Muscle of back (tissue), 3 donors: ENCODE measurements at regions not wholly inside any gene's neighbourhood (a gene's known extent, or its start where the extent isn't known, plus 50 kb on each side); places are given as distances from the start of the nearest gene placed in this dataset.

Experiments
- DNase-seq, 3 donors: peaks; one replicate each; pipeline versions ENCODE4 v3.0.0 to v3.0.0-alpha.2; 2013

- no peak for DNase-seq
Observed at GRCh38 chr18:59961070-59961469, 61.3 kb downstream of the PMAIP1 start.

GRCh38 chr18:59960272-59960671 is 60.5 kb downstream of the PMAIP1 start:
- DNase-seq = no peak

GRCh38 chr18:59959606-59960005 is 59.8 kb downstream of the PMAIP1 start:
- peak in 1 of 3 donors; percentile 17 for DNase-seq

GRCh38 chr18:59959073-59959472 is 59.3 kb downstream of the PMAIP1 start:
- DNase-seq = no peak

- DNase-seq = peak; percentile 74 to 86 (median 80)
Observed at GRCh38 chr18:59957957-59958356, 58.2 kb downstream of the PMAIP1 start.

GRCh38 chr18:59954755-59955156 is 55.0 kb downstream of the PMAIP1 start:
- DNase-seq = peak in 1 of 3 donors; percentile 43

GRCh38 chr18:59954241-59954640 is 54.4 kb downstream of the PMAIP1 start:
- no peak for DNase-seq
